ENCODE measurements at regions not wholly inside any gene's neighbourhood (a gene's known extent, or its start where the extent isn't known, plus 50 kb on each side); places are given as distances from the start of the nearest gene placed in this dataset.

GRCh38 chr10:78291722-78292121 lies 258.1 kb downstream of the RPS24 start:
- no peak overlapping the region for H3K4me3 ChIP-seq (ENCODE audit: severe bottlenecking)
- ATAC-seq (ENCODE audit: low read depth) (no peak), DNase-seq (ENCODE audit: low spot score) (no peak)
- H3K36me3 ChIP-seq (ENCODE audit: low read depth): no peaks in the 10 kb centered on the region
- no peaks in the 10 kb centered on the region for H3K27me3 ChIP-seq (ENCODE audit: insufficient read depth, poor library complexity, severe bottlenecking)
- no peaks in the 10 kb centered on the region for H3K9me3 ChIP-seq (ENCODE audit: severe bottlenecking)
- no peaks in the 10 kb centered on the region for H3K4me1 ChIP-seq (ENCODE audit: insufficient read depth, poor library complexity, severe bottlenecking)
- no peak for TF ChIP-seq CTCF (IDR thresholded peaks at IDR 0.05; ENCODE audit: poor library complexity, severe bottlenecking)
- H3K27ac ChIP-seq (ENCODE audit: poor library complexity, severe bottlenecking): no peak overlapping the region

GRCh38 chr10:78292250-78292981 lies 258.8 kb downstream of the RPS24 start:
- no peak for TF ChIP-seq CTCF (IDR thresholded peaks at IDR 0.05; ENCODE audit: poor library complexity, severe bottlenecking)
- Histone ChIP-seq H3K27me3 (ENCODE audit: insufficient read depth, poor library complexity, severe bottlenecking) (no peaks in the 10 kb centered on the region), H3K36me3 (ENCODE audit: low read depth) (no peaks in the 10 kb centered on the region)

GRCh38 chr10:78292982-78293865 lies 259.6 kb downstream of the RPS24 start:
- no peaks in the 10 kb centered on the region for H3K4me1 ChIP-seq (ENCODE audit: insufficient read depth, poor library complexity, severe bottlenecking)
- no peaks in the 10 kb centered on the region for H3K27me3 ChIP-seq (ENCODE audit: insufficient read depth, poor library complexity, severe bottlenecking)
- DNase-seq (ENCODE audit: low spot score): no peak
- no peak for TF ChIP-seq CTCF (IDR thresholded peaks at IDR 0.05; ENCODE audit: poor library complexity, severe bottlenecking)
- H3K36me3 ChIP-seq (ENCODE audit: low read depth): no peaks in the 10 kb centered on the region
- no peaks in the 10 kb centered on the region for H3K9me3 ChIP-seq (ENCODE audit: severe bottlenecking)
- H3K4me3 ChIP-seq (ENCODE audit: severe bottlenecking): no peak overlapping the region
- no peak overlapping the region for H3K27ac ChIP-seq (ENCODE audit: poor library complexity, severe bottlenecking)
- ATAC-seq (ENCODE audit: low read depth): no peak

More at GRCh38 chr10:78292250-78292981, 258.8 kb downstream of the RPS24 start:
- H3K4me1 ChIP-seq (ENCODE audit: insufficient read depth, poor library complexity, severe bottlenecking): no peaks in the 10 kb centered on the region
- no peaks in the 10 kb centered on the region for H3K9me3 ChIP-seq (ENCODE audit: severe bottlenecking)
- H3K4me3 ChIP-seq (ENCODE audit: severe bottlenecking): no peak overlapping the region
- DNase-seq (ENCODE audit: low spot score): no peak
- H3K27ac ChIP-seq (ENCODE audit: poor library complexity, severe bottlenecking): no peak overlapping the region
- no peak for ATAC-seq (ENCODE audit: low read depth)

- H3K9me3 ChIP-seq (ENCODE audit: severe bottlenecking): no peaks in the 10 kb centered on the region
- H3K27me3 ChIP-seq (ENCODE audit: insufficient read depth, poor library complexity, severe bottlenecking): no peaks in the 10 kb centered on the region
- no peak for ATAC-seq (ENCODE audit: low read depth)
- no peaks in the 10 kb centered on the region for H3K36me3 ChIP-seq (ENCODE audit: low read depth)
- no peak overlapping the region for H3K27ac ChIP-seq (ENCODE audit: poor library complexity, severe bottlenecking)
- no peak for TF ChIP-seq CTCF (IDR thresholded peaks at IDR 0.05; ENCODE audit: poor library complexity, severe bottlenecking)
- no peak overlapping the region for H3K4me3 ChIP-seq (ENCODE audit: severe bottlenecking)
- DNase-seq (ENCODE audit: low spot score): no peak
- no peaks in the 10 kb centered on the region for H3K4me1 ChIP-seq (ENCODE audit: insufficient read depth, poor library complexity, severe bottlenecking)
These were observed 261.6 kb downstream of the RPS24 start for GRCh38 chr10:78295242-78295641.
